K562 (cell line): ENCODE measurements at regions not wholly inside any gene's neighbourhood (a gene's known extent, or its start where the extent isn't known, plus 50 kb on each side); places are given as distances from the start of the nearest gene placed in this dataset.
A peak's percentile ranks its signal among the peaks of the same experiment; 100 is the strongest.

Experiments used
- ATAC-seq: fragments of 200-7000 bp; cut with Tn5 transposase; 3 replicates; pipeline ENCODE4 v1.9.1; 2020; ENCODE audit warnings: moderate library complexity
- BruUV-seq: library from RNA; stranded (reverse); fragments of 400-500 nt; replicated peaks from 2 replicates; lab custom pipeline; 2021; lab: Mats Ljungman, UMichigan
- CTCF ChIA-PET: fragments of 300-600 bp; formaldehyde crosslinking; extraction: SDS; loops from one replicate; lab custom pipeline; 2021; ENCODE audit warnings: low intra/inter-chr PET ratio; lab: Yijun Ruan, JAX
- POLR2A ChIA-PET: fragments of 300-600, 350-650 bp; sonication (Branson Sonifier 250); formaldehyde crosslinking; extraction: SDS; loops from one replicate; lab custom pipeline; 2021; ENCODE audit warnings: antibody characterized with exemption, inconsistent platforms; lab: Yijun Ruan, JAX
- DNase-seq, 4 experiments: peaks; one replicate each; pipeline versions ENCODE4 v3.0.0 to v3.0.0-alpha.2; 2011 to 2018; ENCODE audit warnings: low spot score in 3 of 4, mixed read lengths in 3 of 4; ENCODE audit errors: extremely low read depth in 1 of 4
- FAIRE-seq: peaks from 2 replicates; lab custom pipeline; 2011; peaks lifted over from hg19 to GRCh38; lab: Jason Lieb, UNC
- H2AFZ ChIP-seq: 2 replicates; pipeline ENCODE4 v1.6.0; 2011; ENCODE audit warnings: low read depth, low read length, control low read depth, inconsistent platforms
- H3K27ac ChIP-seq: fragments of 200-600 bp; 3 replicates; pipeline ENCODE4 v1.8.0; 2011; ENCODE audit warnings: low read depth, mild to moderate bottlenecking, control low read depth, inconsistent platforms, low read length, moderate library complexity, mixed read lengths; ENCODE audit errors: extremely low read depth
- H3K27me3 ChIP-seq, 2 experiments: fragments of 300-600 bp in 1 of 2; 2 replicates in 1 of 2; 3 replicates in 1 of 2; pipeline versions ENCODE4 v1.6.0 to v1.8.0; 2011; ENCODE audit warnings: inconsistent platforms in 2 of 2, low read length in 2 of 2, mild to moderate bottlenecking in 1 of 2, mixed read lengths in 1 of 2, moderate library complexity in 1 of 2; ENCODE audit not compliant: control insufficient read depth in 2 of 2, insufficient read depth in 2 of 2
- H3K36me3 ChIP-seq: fragments of 300-600 bp; 3 replicates; pipeline ENCODE4 v1.8.0; 2011; ENCODE audit warnings: mild to moderate bottlenecking, low read length, inconsistent platforms; ENCODE audit not compliant: control insufficient read depth, insufficient read depth
- H3K4me1 ChIP-seq, 2 experiments: fragments of 200-600 bp in 1 of 2; replicated peaks in 1 of 2; 2 replicates in 1 of 2; 3 replicates in 1 of 2; pipeline versions ENCODE4 v1.5.1 to v1.8.0; 2011; ENCODE audit warnings: inconsistent platforms in 2 of 2, low read length in 2 of 2, mild to moderate bottlenecking in 1 of 2, mixed read lengths in 1 of 2, moderate library complexity in 1 of 2; ENCODE audit not compliant: control insufficient read depth in 2 of 2, insufficient read depth in 2 of 2
- H3K4me2 ChIP-seq: 2 replicates; pipeline ENCODE4 v1.6.1; 2011; ENCODE audit warnings: low read length, control low read depth, inconsistent platforms, mixed read lengths; ENCODE audit not compliant: insufficient read depth
- H3K4me3 ChIP-seq: fragments of 200-600 bp; sonication (generic), shearing (Covaris generic); 2 replicates; pipeline ENCODE4 v1.5.1; 2016; ENCODE audit warnings: control low read depth, inconsistent platforms
- H3K79me2 ChIP-seq: fragments of 200-600 bp; 3 replicates; pipeline ENCODE4 v1.8.0; 2011; ENCODE audit warnings: low read length, inconsistent platforms; ENCODE audit not compliant: control insufficient read depth, insufficient read depth
- H3K9ac ChIP-seq, 2 experiments: 2 replicates each; pipeline versions ENCODE4 v1.6.0 to v1.6.1; 2011; ENCODE audit warnings: low read depth in 2 of 2, low read length in 2 of 2, control low read depth in 1 of 2, inconsistent platforms in 1 of 2, mild to moderate bottlenecking in 1 of 2, mixed read lengths in 1 of 2; ENCODE audit not compliant: insufficient read depth in 1 of 2
- H3K9me1 ChIP-seq: one replicate; pipeline ENCODE4 v1.6.0; 2011; ENCODE audit warnings: inconsistent platforms, mild to moderate bottlenecking, low read length, moderate library complexity; ENCODE audit not compliant: control insufficient read depth, insufficient read depth
- H3K9me3 ChIP-seq: replicated peaks from 2 replicates; pipeline ENCODE4 v1.5.1; 2011; ENCODE audit warnings: low read depth, low read length, inconsistent platforms; ENCODE audit not compliant: control insufficient read depth, insufficient read depth
- H4K20me1 ChIP-seq: replicated peaks from 2 replicates; pipeline ENCODE4 v1.6.1; 2011; ENCODE audit warnings: low read length, inconsistent platforms, mixed read lengths; ENCODE audit not compliant: control insufficient read depth, insufficient read depth
- EHMT2 ChIP-seq: fragments of 450-650 bp; IDR thresholded peaks from 2 replicates; pipeline ENCODE4 v1.6.1; 2018; ENCODE audit warnings: antibody characterized with exemption
- SMAD4 ChIP-seq: fragments of 250-450 bp; sonication (Bioruptor Pico); conservative IDR thresholded peaks from 2 replicates; pipeline ENCODE4 v1.8.0; 2021; ENCODE audit warnings: inconsistent platforms, mild to moderate bottlenecking, moderate library complexity
- WGBS: fragments of 100-300 bp; shearing (Covaris generic); methylation state at CpG from one replicate; pipeline ENCODE4 v1.1.6; 2016; ENCODE audit warnings: low coverage, mixed read lengths; ENCODE audit not compliant: insufficient coverage; ENCODE audit errors: missing lambda C conversion rate; 5-methylcytosine and 5-hydroxymethylcytosine counted together
- in situ Hi-C: fragments of 300-500 bp; cut with MboI; formaldehyde crosslinking; loops from 4 replicates; pipeline ENCODE4 v1.15.0; 2018; ENCODE audit warnings: inconsistent platforms, mixed read lengths
- intact Hi-C: fragments of 100-400 bp; cut with micrococcal nuclease; formaldehyde crosslinking; loops from 2 replicates; pipeline ENCODE4 v1.14.2; 2022
- TF ChIP-seq, protein P1 (sequence below): sonication (generic); formaldehyde crosslinking; IDR thresholded peaks from 2 replicates; pipeline ENCODE4 v1.8.0; 2022; ENCODE audit warnings: missing genetic modification reagents, mild to moderate bottlenecking, moderate library complexity, borderline replicate concordance
- TF ChIP-seq, protein P2 (sequence below), 2 experiments: IDR thresholded peaks in 1 of 2; conservative IDR thresholded peaks in 1 of 2; 2 replicates each; pipeline ENCODE4 v1.6.1; 2016; ENCODE audit warnings: low read depth in 2 of 2, mild to moderate bottlenecking in 1 of 2, missing compliant biosample characterization in 1 of 2, missing genetic modification characterization in 1 of 2, moderate library complexity in 1 of 2

DNA sequence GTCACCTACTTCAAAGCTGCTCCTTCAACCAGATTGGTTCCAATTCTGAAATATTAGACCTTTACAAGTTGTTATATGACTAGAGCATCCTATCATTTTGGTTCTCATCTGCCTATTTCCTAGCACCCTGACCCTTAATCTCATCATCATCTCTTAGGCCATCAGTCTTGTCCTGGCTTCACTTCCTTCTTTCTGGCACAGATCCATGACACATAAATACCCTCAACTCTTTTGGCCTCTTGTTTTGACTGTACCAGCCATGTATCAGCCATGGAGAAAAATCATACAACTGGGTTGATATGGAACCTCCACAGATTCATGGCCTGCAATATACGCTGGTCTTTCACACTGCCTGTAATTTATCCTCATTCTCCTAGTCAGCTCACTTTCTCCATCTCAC lies 123.1 kb upstream of the FBXL17 start:
- H3K9me1 ChIP-seq: no peaks in the 10 kb centered on the region
- H4K20me1 ChIP-seq: no peaks in the 10 kb centered on the region
- 0% methylated on average over 1 of the region's 1 CpG for WGBS
- POLR2A ChIA-PET: interaction anchor here (0.8 kb wide), 1 partner anchor 170 kb away, joined by 3 read pairs; no protein-coding TSS in a partner anchor
- DNase-seq (no peak), ATAC-seq (no peak), FAIRE-seq (no peak)
- H3K27ac ChIP-seq: no peak overlapping the region
- CTCF ChIA-PET: no interaction called here
- no peaks in the 10 kb centered on the region for H3K36me3 ChIP-seq
- no peak overlapping the region for H3K4me2 ChIP-seq
- H3K4me1 ChIP-seq: no peaks in the 10 kb centered on the region
- no peaks in the 10 kb centered on the region for H3K27me3 ChIP-seq
- no peak overlapping the region for H3K9ac ChIP-seq
- H3K9me3 ChIP-seq: no peaks in the 10 kb centered on the region
- no peak overlapping the region for H3K4me3 ChIP-seq
- no peak overlapping the region for H2AFZ ChIP-seq
- TF ChIP-seq EHMT2 (no peak), SMAD4 (CRISPR knock-in tag) (no peak)
- TF ChIP-seq, protein P1, sequence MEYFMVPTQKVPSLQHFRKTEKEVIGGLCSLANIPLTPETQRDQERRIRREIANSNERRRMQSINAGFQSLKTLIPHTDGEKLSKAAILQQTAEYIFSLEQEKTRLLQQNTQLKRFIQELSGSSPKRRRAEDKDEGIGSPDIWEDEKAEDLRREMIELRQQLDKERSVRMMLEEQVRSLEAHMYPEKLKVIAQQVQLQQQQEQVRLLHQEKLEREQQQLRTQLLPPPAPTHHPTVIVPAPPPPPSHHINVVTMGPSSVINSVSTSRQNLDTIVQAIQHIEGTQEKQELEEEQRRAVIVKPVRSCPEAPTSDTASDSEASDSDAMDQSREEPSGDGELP (CRISPR knock-in tag): no peak
- TF ChIP-seq, protein P2, sequence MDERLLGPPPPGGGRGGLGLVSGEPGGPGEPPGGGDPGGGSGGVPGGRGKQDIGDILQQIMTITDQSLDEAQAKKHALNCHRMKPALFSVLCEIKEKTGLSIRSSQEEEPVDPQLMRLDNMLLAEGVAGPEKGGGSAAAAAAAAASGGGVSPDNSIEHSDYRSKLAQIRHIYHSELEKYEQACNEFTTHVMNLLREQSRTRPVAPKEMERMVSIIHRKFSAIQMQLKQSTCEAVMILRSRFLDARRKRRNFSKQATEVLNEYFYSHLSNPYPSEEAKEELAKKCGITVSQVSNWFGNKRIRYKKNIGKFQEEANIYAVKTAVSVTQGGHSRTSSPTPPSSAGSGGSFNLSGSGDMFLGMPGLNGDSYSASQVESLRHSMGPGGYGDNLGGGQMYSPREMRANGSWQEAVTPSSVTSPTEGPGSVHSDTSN (CRISPR knock-in tag; IDR thresholded peaks at IDR 0.05; ENCODE audit: low read depth): no peak
- TF ChIP-seq, protein P2 (tag; conservative IDR thresholded peaks at IDR 0.05; ENCODE audit: low read depth): peak; percentile 38; the same call in 1 of the 2 replicates
- intact Hi-C loops: no loop called here
- no peaks in the 10 kb centered on the region for H3K79me2 ChIP-seq
- BruUV-seq: no TSS peak
- in situ Hi-C loops: no loop called here
